ENCODE measurements at regions not wholly inside any gene's neighbourhood (a gene's known extent, or its start where the extent isn't known, plus 50 kb on each side); places are given as distances from the start of the nearest gene placed in this dataset.

GRCh38 chr3:193754719-193755118, 161.7 kb downstream of the OPA1 start:
- no peak for DNase-seq (ENCODE audit: low spot score)

- no peak for DNase-seq (ENCODE audit: low spot score)
Observed at GRCh38 chr3:193756536-193756935, 163.5 kb downstream of the OPA1 start.

GRCh38 chr3:193757457-193757856, 164.4 kb downstream of the OPA1 start:
- no peak for DNase-seq (ENCODE audit: low spot score)

- no peak for DNase-seq (ENCODE audit: low spot score)
Observed at GRCh38 chr3:193761969-193762368, 169.0 kb downstream of the OPA1 start.

GRCh38 chr3:193762657-193763056, 169.6 kb downstream of the OPA1 start:
- no peak for DNase-seq (ENCODE audit: low spot score)

GRCh38 chr3:193764959-193765358, 172.0 kb downstream of the OPA1 start:
- no peak for DNase-seq (ENCODE audit: low spot score)

GRCh38 chr3:193767353-193768069, 174.5 kb downstream of the OPA1 start:
- DNase-seq (ENCODE audit: low spot score) = no peak

- DNase-seq (ENCODE audit: low spot score) = no peak
Observed at GRCh38 chr3:193768070-193768394, 175.0 kb downstream of the OPA1 start.

GRCh38 chr3:193769437-193769836, 176.4 kb downstream of the OPA1 start:
- DNase-seq (ENCODE audit: low spot score) = no peak

GRCh38 chr3:193771011-193771652, 178.1 kb downstream of the OPA1 start:
- no peak for DNase-seq (ENCODE audit: low spot score)

GRCh38 chr3:193771653-193772421, 178.8 kb downstream of the OPA1 start:
- no peak for DNase-seq (ENCODE audit: low spot score)

GRCh38 chr3:193772422-193772763, 179.4 kb downstream of the OPA1 start:
- DNase-seq (ENCODE audit: low spot score) = peak; percentile 70

- DNase-seq (ENCODE audit: low spot score) = no peak
Observed at GRCh38 chr3:193773266-193774220, 180.5 kb downstream of the OPA1 start.

- no peak for DNase-seq (ENCODE audit: low spot score)
Observed at GRCh38 chr3:193774272-193774915, 181.4 kb downstream of the OPA1 start.

GRCh38 chr3:193774916-193775285, 181.9 kb downstream of the OPA1 start:
- no peak for DNase-seq (ENCODE audit: low spot score)

- DNase-seq (ENCODE audit: low spot score) = no peak
Observed at GRCh38 chr3:193775421-193776077, 182.5 kb downstream of the OPA1 start.

GRCh38 chr3:193776626-193777358, 183.8 kb downstream of the OPA1 start:
- no peak for DNase-seq (ENCODE audit: low spot score)

GRCh38 chr3:193777524-193777923, 184.5 kb downstream of the OPA1 start:
- no peak for DNase-seq (ENCODE audit: low spot score)

GRCh38 chr3:193778676-193779075, 185.7 kb downstream of the OPA1 start:
- DNase-seq (ENCODE audit: low spot score) = no peak

- DNase-seq (ENCODE audit: low spot score) = no peak
Observed at GRCh38 chr3:193779933-193780332, 186.9 kb downstream of the OPA1 start.
